Left ventricle myocardium superior (tissue), 1 donor: ENCODE measurements at regions not wholly inside any gene's neighbourhood (a gene's known extent, or its start where the extent isn't known, plus 50 kb on each side); places are given as distances from the start of the nearest gene placed in this dataset.
A peak's percentile ranks its signal among the peaks of the same experiment; 100 is the strongest.
"Not testable (repeated sequence)": the region's sequence is repeated elsewhere in the genome, so short reads cannot be mapped to it uniquely, and the experiment has no call there.

Experiments
- ATAC-seq: fragments of 200-7000 bp; cut with Tn5 transposase; one replicate; pipeline ENCODE4 v1.9.1; 2020; ENCODE audit warnings: mild to moderate bottlenecking, moderate library complexity
- DNase-seq: peaks from one replicate; pipeline ENCODE4 v3.0.0-alpha.2; 2020
- intact Hi-C: fragments of 100-400 bp; cut with micrococcal nuclease; formaldehyde crosslinking; loops from one replicate; pipeline ENCODE4 v1.11.0; 2022
- donor health status: DM: no; HTN: yes; CAD: no; lungs with severe emphysema.

DNA sequence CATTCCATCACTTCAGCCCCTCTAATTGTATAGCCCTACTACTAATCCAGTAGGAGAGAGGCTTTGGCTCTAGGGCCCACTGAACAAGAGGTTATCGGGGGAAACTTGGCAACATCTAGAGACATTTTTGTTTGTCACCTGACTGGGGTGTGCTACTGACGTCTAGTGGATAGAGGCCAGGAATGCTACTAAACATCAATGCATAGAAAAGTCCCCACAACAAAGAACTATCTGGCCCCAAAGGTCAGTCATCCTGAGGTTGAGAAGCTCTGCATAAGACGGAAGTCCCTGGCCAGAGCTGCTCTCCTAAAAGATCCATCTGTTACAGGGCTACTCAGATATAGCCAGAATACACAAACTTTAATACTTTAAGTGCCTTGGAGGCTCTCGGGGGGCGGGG lies 570.6 kb upstream of the KLF4 start:
- ATAC-seq (no peak), DNase-seq (no peak)
- intact Hi-C loops = no loop called here

DNA sequence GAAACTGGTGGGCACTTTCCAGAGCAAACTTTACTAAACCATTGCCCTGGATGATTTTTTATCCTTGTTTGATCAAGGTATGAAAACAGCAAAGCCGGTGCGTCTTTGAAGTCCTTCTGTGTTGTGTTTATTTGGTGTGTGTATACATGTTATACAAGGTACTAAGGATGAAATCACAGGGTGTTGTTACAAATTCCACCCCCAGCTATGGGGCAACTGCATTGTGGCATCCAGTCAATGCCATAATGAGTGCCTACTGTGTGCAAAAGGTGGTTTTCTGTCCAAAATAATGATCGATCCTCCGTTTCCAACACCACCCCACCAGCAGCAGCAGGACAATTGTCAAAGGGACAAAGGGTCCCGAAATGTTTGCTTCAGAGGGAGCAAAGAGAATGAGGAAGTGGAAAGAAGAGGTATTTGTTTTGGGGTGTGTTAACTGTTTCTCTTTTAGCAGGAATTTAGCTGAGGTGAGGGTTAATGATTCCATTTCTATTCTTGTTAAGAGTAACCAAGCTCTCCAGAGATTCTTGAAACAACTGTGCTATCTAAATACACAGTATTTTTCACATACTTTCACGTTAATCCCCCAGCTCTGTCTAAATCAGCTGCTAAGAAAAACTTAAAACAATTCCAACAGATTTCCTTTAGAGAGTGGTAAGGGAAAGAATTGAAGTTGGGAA lies 568.7 kb upstream of the KLF4 start:
- DNase-seq (no peak), ATAC-seq (no peak)
- intact Hi-C loops = no loop called here

DNA sequence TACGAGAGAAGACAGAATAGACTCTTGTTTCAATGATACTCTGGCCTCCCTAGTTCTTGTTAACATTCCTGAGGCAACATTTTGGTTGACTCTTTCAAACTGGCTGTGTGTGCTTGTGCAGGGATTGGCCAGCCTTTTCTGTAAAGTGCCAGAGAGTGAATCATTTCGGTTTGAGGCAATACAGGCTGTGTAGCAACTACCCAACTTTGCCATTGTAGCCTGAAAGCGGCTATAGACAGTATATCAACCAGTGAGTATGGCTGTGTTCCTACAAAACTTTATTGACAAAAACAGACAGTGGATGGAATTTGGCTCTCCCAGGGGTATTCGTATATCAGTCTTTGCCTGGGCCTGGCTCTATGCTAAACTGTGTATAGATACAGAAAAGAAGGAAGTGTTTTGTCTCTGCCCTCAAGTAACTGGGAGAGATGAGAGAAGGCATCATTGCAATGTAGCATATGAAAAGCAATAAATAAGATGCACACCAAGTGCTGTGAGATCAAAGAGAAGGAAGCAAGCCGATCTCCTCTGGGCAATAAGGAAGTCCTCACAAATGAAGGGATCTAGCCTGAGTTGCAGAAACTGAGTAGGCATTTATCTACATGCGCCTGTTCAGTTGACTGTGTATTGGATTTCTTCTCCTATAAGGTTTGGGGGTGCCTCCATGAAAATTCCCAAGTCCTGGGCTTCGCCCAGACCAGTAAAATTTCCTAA lies 568.0 kb upstream of the KLF4 start:
- ATAC-seq (peak; percentile 71), DNase-seq (no peak)
- intact Hi-C loops = no loop called here

DNA sequence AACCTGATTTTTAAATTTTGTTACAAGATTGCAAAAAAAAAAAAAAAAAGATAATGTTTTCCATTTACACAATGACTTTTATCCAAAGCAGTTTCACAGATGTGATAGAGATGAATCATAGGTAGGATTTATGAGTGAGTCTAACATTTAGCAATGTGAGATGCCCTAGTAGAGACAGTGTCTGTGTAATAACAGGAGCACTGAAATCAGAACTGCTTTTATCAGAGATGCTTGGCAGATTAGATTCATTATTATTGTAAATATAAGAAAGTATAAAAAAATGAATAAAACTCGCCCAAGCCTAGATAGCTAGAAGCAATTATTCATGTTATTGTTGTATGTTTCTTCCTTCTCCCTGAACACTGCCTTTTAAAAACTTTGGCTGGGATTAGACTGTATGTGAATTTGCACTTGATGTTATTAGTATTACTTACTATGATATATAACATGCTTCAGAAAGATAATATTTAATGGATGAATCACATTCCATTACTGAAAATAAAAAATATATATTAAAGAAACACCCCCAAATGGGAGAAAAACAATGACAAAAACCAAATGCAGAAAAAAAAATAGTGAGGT lies 567.3 kb upstream of the KLF4 start:
- DNase-seq (no peak), ATAC-seq (no peak)
- intact Hi-C loops = no loop called here

DNA sequence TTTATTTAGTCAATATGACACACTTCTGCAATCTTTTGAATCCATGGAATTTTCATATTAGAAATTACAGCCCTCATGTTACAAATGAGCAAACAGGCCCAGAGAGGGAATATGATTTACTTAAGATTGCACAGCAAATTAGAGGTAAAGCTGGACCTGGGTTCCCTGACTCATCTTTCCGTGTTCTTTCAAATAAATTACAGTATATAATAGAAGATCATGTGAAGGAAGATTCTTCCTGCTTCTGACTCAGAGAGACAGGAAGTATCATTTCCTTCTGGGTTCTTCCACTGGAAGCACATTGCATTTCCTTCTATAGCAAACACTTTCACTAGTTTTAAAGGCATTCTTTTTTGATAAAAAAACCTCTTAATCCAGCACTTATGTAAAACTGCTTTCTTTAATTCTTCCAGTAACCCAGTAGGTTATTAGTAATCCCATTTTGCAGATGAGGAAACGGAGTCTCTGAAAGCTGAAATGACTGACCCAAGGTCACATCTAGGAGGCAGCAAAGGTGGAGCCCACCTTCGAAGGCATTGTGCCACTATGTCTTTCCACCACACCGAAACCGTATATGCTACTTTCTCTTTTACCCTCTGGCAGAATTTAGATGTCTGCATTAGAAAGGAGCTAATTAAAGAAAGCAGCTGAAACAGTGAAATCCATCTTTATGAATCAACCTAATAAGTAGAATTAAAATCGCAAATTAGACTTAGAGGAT lies 566.7 kb upstream of the KLF4 start:
- intact Hi-C loops = no loop called here
- DNase-seq = no peak
- ATAC-seq = no peak

DNA sequence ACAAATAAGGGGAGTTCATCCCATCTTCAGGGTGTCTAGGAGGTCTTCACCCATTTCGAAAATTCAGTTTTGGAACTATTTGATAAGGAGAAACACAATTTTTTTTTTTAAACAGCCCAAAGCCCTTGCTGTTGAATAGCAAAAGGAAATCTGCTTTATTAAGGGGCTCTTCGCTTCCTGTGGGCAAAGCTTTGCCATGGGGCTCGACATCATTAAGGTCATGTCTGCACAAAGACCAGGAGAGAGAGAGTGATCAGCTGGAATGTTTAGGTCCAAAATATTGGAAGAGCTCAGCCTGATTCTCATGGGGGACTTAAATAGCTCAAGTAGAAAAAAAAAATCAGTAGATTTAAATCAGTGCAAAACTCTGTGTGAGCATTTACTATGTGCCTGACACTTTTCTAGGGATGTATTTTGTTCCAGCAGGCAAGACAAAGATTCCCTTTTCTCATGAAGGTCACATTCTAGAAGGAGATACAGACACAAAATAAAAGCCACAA lies 564.6 kb upstream of the KLF4 start:
- intact Hi-C loops = loop anchor here (5.0 kb wide), 1 partner anchor 468 kb away; no protein-coding TSS in a partner anchor
- ATAC-seq (no peak), DNase-seq (no peak)

DNA sequence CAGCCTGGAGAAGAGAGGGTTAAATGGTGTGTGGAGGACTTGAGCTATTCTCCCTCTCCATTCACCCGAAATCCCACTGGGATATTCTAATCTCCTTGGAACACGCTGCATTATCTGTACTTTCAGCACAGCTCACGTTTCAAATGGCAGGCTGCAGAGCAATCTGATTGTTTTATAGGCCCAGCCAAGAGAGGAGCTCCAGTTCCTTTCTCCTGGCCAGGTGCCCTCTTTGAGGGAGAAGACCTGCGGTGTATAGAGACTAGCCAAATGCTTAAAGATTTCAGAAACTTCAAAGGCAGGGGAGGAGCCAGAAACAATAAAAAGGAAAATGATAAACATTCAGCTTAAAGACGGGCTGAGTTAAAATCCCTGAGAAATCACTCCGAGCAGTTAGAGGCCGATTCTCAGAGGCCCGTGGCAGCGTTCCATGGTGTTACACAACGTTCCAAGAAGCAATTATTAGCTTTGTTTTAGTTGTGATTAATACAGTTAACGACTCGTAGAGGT lies 564.0 kb upstream of the KLF4 start:
- DNase-seq = peak; percentile 79
- intact Hi-C loops = loop anchor here (5.0 kb wide), 1 partner anchor 469 kb away; no protein-coding TSS in a partner anchor
- peak; percentile 83 for ATAC-seq

DNA sequence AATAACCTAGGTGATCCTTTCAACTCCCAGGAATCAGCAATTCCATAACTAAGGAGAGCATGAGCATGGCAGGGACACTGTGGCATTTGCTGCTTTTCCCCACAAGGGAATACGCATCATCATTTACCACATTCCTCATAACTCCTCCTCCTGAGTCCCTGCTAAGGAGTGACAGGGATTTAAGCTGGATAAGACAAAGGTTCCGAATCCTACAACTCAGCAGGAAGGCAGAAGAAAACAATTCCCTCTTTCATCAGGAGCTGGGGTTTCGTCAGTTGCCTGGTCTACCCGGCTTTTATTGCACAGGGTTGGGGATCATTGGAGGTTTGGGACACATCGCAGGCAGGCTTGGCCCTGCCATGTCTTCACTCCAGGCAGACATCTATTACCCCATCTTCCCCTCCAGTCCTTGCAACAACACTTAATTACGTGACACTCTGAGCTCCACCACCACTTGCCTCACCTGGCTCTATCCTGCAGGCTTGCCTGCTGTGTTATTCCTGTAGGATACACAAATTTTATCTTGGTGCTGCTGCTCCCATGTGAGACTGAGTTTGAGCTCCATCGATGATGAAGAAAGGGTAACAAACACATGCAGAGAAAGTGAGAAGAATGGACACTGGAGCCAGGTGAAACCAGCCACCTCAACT lies 563.0 kb upstream of the KLF4 start:
- DNase-seq = no peak
- intact Hi-C loops = loop anchor here (5.0 kb wide), 1 partner anchor 470 kb away; no protein-coding TSS in a partner anchor
- no peak for ATAC-seq

DNA sequence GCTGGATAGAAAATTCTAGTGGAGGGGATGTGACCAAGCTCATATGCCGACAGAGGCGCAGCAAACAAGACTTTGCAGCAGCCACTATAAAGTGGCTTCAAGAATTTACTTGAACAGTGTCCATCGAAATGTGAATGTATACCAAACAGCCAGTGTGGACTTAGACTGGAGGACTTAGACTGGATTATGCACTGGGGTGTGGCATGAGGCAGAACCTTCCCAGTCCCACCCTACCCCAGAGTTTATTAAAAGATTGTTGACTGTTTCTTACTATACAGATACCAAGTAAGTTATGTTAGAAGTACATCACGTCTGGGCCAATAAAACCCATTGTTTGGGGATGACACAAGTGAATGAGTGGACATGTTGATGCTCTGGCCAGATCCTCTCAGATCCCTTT lies 561.3 kb upstream of the KLF4 start:
- ATAC-seq (no peak), DNase-seq (no peak)
- intact Hi-C loops = loop anchor here (5.0 kb wide), 1 partner anchor 471 kb away; no protein-coding TSS in a partner anchor

DNA sequence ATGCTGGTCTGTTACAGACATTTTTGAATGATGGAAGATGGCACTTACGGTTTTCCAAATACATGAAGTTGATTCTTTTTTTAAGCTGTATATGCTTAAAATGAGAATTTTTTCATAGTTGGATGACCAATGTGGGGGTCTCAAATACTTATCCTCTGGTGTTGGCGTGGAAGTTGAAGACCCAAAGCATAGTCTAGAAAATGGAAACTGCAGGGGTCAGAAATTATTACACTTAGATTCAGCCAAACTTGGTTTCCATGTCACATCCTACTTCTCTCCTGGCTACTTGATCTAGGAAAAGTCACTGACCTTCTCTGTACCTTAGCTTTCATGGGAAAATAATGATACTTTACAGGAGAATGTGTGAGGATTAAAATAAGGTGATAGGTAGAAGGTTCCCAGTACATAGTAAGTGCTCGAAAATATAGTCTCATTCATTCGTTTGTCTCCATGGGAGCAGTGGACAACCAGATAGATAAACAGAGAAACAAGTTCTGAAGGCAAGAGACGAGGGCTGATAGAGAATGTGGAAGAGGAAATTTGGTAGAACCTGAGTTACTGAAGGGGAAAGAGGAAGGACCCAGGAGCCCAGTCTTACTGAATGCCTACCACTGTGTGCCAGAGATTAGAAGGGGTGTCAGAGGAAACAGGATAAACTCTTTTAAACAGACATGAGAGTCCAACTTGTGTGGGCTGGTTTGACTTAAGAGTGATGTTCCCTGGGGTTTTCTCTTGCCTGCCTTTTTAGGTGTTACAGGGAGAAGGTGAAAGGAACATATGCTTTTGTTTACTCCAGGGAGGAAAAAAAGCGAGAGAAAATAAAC lies 560.3 kb upstream of the KLF4 start:
- intact Hi-C loops = loop anchor here (5.0 kb wide), 1 partner anchor 472 kb away; no protein-coding TSS in a partner anchor
- ATAC-seq = no peak
- DNase-seq = no peak

DNA sequence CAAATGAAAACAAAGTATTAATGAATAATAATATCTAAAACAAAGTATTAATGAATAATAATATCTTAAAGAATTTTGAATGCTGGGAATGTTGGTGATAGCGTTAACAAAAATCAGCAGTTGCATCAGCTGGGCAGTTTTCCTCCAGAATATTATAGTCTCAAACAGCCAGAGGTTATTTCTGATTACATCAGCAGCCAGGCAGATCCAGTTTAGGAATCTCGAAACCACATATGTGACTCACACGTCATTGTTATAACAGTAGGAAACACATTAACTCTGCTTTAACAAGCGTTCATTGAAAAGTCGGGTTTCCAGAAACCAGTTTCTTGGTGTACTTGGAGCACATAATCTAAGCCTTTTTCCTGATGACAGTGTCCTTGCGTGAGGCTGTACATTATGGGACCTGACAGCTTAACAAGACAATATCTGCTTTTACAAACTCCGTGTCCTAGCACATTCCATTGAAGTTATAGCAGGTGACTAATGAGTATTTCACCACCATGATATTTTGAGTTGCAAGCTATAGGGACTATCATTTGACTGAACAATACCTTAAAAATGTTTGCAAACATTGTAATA lies 559.5 kb upstream of the KLF4 start:
- no peak for DNase-seq
- no peak for ATAC-seq
- intact Hi-C loops = no loop called here

DNA sequence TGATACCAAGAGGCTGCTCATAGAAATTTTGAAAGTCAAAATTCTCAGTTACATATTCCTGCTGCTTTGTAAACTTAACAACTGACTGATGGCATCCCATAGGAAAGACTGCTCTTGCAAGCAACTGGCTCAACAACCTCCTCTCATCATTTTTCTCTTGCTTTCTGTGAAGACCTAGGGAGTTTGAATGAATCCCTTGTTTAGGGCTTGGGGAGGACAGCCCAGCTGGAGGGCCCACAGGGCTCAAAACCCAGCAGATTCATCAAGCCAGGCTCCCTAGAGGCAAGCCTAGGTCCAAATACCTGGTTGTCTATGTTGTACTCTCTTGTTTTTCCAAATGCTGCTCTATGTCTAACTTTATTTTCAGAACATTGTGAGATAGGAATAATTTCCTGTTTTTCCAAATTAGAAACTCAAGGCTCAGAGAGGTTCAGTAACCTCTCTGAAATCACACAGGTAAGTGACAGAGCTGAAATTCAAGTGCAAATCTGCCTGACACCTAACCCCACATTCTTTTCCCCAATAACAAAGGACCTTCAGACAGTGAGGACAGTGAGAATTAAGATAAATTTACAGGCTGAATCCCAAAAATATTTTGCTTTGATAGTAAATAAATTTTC lies 558.9 kb upstream of the KLF4 start:
- intact Hi-C loops = no loop called here
- ATAC-seq (no peak), DNase-seq (no peak)

DNA sequence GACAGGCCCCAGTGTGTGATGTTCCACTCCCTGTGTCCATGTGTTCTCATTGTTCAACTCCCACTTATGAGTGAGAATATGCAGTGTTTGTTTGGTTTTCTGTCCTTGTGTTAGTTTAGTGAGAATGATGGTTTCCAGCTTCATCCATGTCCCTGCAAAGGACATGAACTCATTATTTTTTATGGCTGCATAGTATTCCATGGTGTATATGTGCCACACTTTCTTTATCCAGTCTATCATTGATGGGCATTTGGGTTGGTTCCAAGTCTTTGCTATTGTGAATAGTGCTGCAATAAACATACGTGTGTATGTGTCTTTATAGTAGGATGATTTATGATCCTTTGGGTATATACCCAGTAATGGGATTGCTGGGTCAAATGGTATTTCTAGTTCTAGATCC lies 558.2 kb upstream of the KLF4 start:
- DNase-seq, ATAC-seq, intact Hi-C loops: not testable (repeated sequence)

DNA sequence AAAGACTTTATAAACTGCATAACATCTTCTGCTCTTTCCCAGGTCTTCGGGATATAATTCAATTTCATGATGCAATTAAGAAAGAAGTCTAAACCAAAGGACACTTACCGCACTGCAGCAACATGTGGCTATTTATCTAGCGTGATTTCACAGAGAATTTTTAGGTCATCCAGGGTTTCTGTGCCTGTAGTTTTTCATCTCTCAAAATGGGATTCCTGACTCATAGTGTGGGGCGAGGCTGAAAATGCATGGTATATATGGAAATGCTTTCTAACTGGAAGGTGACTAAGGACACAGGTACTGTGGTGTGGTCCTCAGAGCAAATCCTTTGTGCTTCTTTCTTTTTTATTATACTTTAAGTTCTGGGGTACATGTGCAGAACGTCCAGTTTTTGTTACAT lies 557.7 kb upstream of the KLF4 start:
- ATAC-seq (no peak), DNase-seq (no peak)
- intact Hi-C loops = no loop called here

DNA sequence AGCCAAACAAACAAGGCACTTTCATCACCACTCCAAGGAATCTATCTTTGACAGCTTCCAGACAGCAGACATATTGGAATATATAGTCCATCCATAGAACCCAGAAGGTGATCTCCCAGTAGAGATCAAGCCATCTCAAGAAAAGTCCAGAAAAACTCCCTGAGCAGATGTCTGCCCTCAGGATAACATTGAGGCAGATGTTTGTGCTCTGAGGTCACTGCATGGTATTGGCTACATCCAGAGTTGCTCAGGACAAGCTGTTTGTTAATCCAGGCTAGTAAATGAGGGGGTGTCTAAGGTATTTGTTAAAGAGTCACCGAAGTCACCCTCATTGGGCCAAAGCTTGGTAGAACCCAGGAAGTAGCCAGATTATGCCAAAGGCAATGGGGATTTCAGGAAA lies 556.3 kb upstream of the KLF4 start:
- DNase-seq (no peak), ATAC-seq (no peak)
- intact Hi-C loops = no loop called here

DNA sequence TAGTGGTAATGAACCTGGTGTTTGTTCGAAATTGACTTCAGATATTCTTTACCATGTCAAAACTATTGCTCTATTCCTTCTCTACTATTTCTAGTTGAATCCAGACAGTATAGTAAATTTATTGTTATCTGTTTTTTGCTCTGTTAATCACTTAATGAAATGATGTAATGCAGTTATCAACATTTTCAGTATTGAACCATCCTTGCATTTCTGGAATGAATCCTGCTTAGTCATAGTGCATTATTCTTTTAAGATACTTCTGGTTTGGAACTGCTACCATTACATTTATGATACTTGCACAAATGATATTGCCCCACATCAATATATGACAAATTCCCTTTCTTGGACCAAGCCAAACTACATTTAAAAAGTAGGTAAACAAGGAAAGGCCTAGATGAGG lies 554.0 kb upstream of the KLF4 start:
- intact Hi-C loops = no loop called here

DNA sequence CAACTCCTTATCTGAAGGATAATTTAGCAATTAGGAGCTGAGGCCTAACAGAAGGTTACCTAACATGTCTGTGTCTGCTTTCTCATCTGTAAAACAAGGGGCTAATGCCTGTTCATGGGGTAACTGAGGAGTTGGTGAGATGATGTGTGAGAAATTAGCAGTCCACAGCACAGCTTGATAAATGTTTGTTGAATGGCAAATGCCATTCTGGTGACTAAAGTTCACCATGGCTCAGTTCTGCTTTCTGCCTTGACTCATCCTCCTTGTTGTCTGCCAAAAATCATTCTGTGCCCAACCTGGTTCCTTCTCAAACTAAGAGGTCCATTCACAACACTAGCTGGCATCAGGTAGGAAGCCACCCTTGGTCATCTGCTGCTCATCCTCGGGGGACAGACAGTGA lies 552.0 kb upstream of the KLF4 start:
- DNase-seq = no peak
- no peak for ATAC-seq
- intact Hi-C loops = no loop called here

More for the DNA sequence above, 554.0 kb upstream of the KLF4 start:
- ATAC-seq = no peak
- DNase-seq = no peak
